K562 (cell line): ENCODE measurements at regions not wholly inside any gene's neighbourhood (a gene's known extent, or its start where the extent isn't known, plus 50 kb on each side); places are given as distances from the start of the nearest gene placed in this dataset.

Experiments used
- ATAC-seq: fragments of 200-7000 bp; cut with Tn5 transposase; 3 replicates; pipeline ENCODE4 v1.9.1; 2020; ENCODE audit warnings: moderate library complexity
- BruUV-seq: library from RNA; stranded (reverse); fragments of 400-500 nt; replicated peaks from 2 replicates; lab custom pipeline; 2021; lab: Mats Ljungman, UMichigan
- CTCF ChIA-PET: fragments of 300-600 bp; formaldehyde crosslinking; extraction: SDS; loops from one replicate; lab custom pipeline; 2021; ENCODE audit warnings: low intra/inter-chr PET ratio; lab: Yijun Ruan, JAX
- POLR2A ChIA-PET: fragments of 300-600, 350-650 bp; sonication (Branson Sonifier 250); formaldehyde crosslinking; extraction: SDS; loops from one replicate; lab custom pipeline; 2021; ENCODE audit warnings: antibody characterized with exemption, inconsistent platforms; lab: Yijun Ruan, JAX
- DNase-seq, 4 experiments: peaks; one replicate each; pipeline versions ENCODE4 v3.0.0 to v3.0.0-alpha.2; 2011 to 2018; ENCODE audit warnings: low spot score in 3 of 4, mixed read lengths in 3 of 4; ENCODE audit errors: extremely low read depth in 1 of 4
- FAIRE-seq: peaks from 2 replicates; lab custom pipeline; 2011; peaks lifted over from hg19 to GRCh38; lab: Jason Lieb, UNC
- H2AFZ ChIP-seq: 2 replicates; pipeline ENCODE4 v1.6.0; 2011; ENCODE audit warnings: low read depth, low read length, control low read depth, inconsistent platforms
- H3K27ac ChIP-seq: fragments of 200-600 bp; 3 replicates; pipeline ENCODE4 v1.8.0; 2011; ENCODE audit warnings: low read depth, mild to moderate bottlenecking, control low read depth, inconsistent platforms, low read length, moderate library complexity, mixed read lengths; ENCODE audit errors: extremely low read depth
- H3K27me3 ChIP-seq, 2 experiments: fragments of 300-600 bp in 1 of 2; 2 replicates in 1 of 2; 3 replicates in 1 of 2; pipeline versions ENCODE4 v1.6.0 to v1.8.0; 2011; ENCODE audit warnings: inconsistent platforms in 2 of 2, low read length in 2 of 2, mild to moderate bottlenecking in 1 of 2, mixed read lengths in 1 of 2, moderate library complexity in 1 of 2; ENCODE audit not compliant: control insufficient read depth in 2 of 2, insufficient read depth in 2 of 2
- H3K36me3 ChIP-seq: fragments of 300-600 bp; 3 replicates; pipeline ENCODE4 v1.8.0; 2011; ENCODE audit warnings: mild to moderate bottlenecking, low read length, inconsistent platforms; ENCODE audit not compliant: control insufficient read depth, insufficient read depth
- H3K4me1 ChIP-seq, 2 experiments: fragments of 200-600 bp in 1 of 2; replicated peaks in 1 of 2; 2 replicates in 1 of 2; 3 replicates in 1 of 2; pipeline versions ENCODE4 v1.5.1 to v1.8.0; 2011; ENCODE audit warnings: inconsistent platforms in 2 of 2, low read length in 2 of 2, mild to moderate bottlenecking in 1 of 2, mixed read lengths in 1 of 2, moderate library complexity in 1 of 2; ENCODE audit not compliant: control insufficient read depth in 2 of 2, insufficient read depth in 2 of 2
- H3K4me2 ChIP-seq: 2 replicates; pipeline ENCODE4 v1.6.1; 2011; ENCODE audit warnings: low read length, control low read depth, inconsistent platforms, mixed read lengths; ENCODE audit not compliant: insufficient read depth
- H3K4me3 ChIP-seq: fragments of 200-600 bp; sonication (generic), shearing (Covaris generic); 2 replicates; pipeline ENCODE4 v1.5.1; 2016; ENCODE audit warnings: control low read depth, inconsistent platforms
- H3K79me2 ChIP-seq: fragments of 200-600 bp; 3 replicates; pipeline ENCODE4 v1.8.0; 2011; ENCODE audit warnings: low read length, inconsistent platforms; ENCODE audit not compliant: control insufficient read depth, insufficient read depth
- H3K9ac ChIP-seq, 2 experiments: 2 replicates each; pipeline versions ENCODE4 v1.6.0 to v1.6.1; 2011; ENCODE audit warnings: low read depth in 2 of 2, low read length in 2 of 2, control low read depth in 1 of 2, inconsistent platforms in 1 of 2, mild to moderate bottlenecking in 1 of 2, mixed read lengths in 1 of 2; ENCODE audit not compliant: insufficient read depth in 1 of 2
- H3K9me1 ChIP-seq: one replicate; pipeline ENCODE4 v1.6.0; 2011; ENCODE audit warnings: inconsistent platforms, mild to moderate bottlenecking, low read length, moderate library complexity; ENCODE audit not compliant: control insufficient read depth, insufficient read depth
- H3K9me3 ChIP-seq: replicated peaks from 2 replicates; pipeline ENCODE4 v1.5.1; 2011; ENCODE audit warnings: low read depth, low read length, inconsistent platforms; ENCODE audit not compliant: control insufficient read depth, insufficient read depth
- H4K20me1 ChIP-seq: replicated peaks from 2 replicates; pipeline ENCODE4 v1.6.1; 2011; ENCODE audit warnings: low read length, inconsistent platforms, mixed read lengths; ENCODE audit not compliant: control insufficient read depth, insufficient read depth
- ARID1B ChIP-seq: fragments of 450-650 bp; IDR thresholded peaks from 2 replicates; pipeline ENCODE4 v1.6.1; 2016; ENCODE audit warnings: antibody characterized with exemption, mild to moderate bottlenecking, inconsistent platforms
- CBFA2T2 ChIP-seq: fragments of 450-650 bp; conservative IDR thresholded peaks from 2 replicates; pipeline ENCODE4 v1.6.1; 2017; ENCODE audit warnings: mild to moderate bottlenecking
- CBFA2T3 ChIP-seq: fragments of 450-650 bp; IDR thresholded peaks from 2 replicates; pipeline ENCODE4 v1.6.1; 2017
- EHMT2 ChIP-seq: fragments of 450-650 bp; IDR thresholded peaks from 2 replicates; pipeline ENCODE4 v1.6.1; 2018; ENCODE audit warnings: antibody characterized with exemption
- EP300 ChIP-seq: IDR thresholded peaks from 2 replicates; pipeline ENCODE4 v1.6.1; 2012; ENCODE audit warnings: low read length, improper control_type of control experiment
- HMGN3 ChIP-seq: IDR thresholded peaks from 2 replicates; pipeline ENCODE4 v1.6.1; 2011; ENCODE audit warnings: borderline replicate concordance, low read depth, mild to moderate bottlenecking, mixed read lengths, low read length; ENCODE audit not compliant: insufficient read length; ENCODE audit errors: extremely low read depth
- MTA2 ChIP-seq: fragments of 450-650 bp; IDR thresholded peaks from 2 replicates; pipeline ENCODE4 v1.6.1; 2016; ENCODE audit warnings: low read depth
- NCOR1 ChIP-seq: fragments of 450-650 bp; IDR thresholded peaks from 2 replicates; pipeline ENCODE4 v1.6.1; 2016; ENCODE audit warnings: mild to moderate bottlenecking, moderate library complexity
- NUFIP1 ChIP-seq: fragments of 450-650 bp; IDR thresholded peaks from 2 replicates; pipeline ENCODE4 v1.6.1; 2018; ENCODE audit not compliant: partially characterized antibody
- PML ChIP-seq: IDR thresholded peaks from 2 replicates; pipeline ENCODE4 v1.6.1; 2012; ENCODE audit warnings: low read length, inconsistent platforms
- SMARCA4 ChIP-seq: fragments of 450-650 bp; IDR thresholded peaks from 2 replicates; pipeline ENCODE4 v1.6.1; 2016
- SMARCB1 ChIP-seq: IDR thresholded peaks from 2 replicates; pipeline ENCODE4 v1.6.1; 2011; ENCODE audit warnings: improper control_type of control experiment, low read depth; ENCODE audit not compliant: insufficient read length
- SRSF7 ChIP-seq: fragments of 200-400 bp; formaldehyde crosslinking; optimal IDR thresholded peaks from 2 replicates; pipeline ENCODE3; 2017; ENCODE audit warnings: mild to moderate bottlenecking, low read depth, low read length
- STAT5A ChIP-seq: IDR thresholded peaks from 2 replicates; pipeline ENCODE4 v1.6.1; 2012; ENCODE audit warnings: low read length, inconsistent platforms, borderline replicate concordance
- TAF1 ChIP-seq: IDR thresholded peaks from 2 replicates; pipeline ENCODE4 v1.6.1; 2011; ENCODE audit warnings: mild to moderate bottlenecking, low read length, moderate library complexity; ENCODE audit not compliant: insufficient read depth, control insufficient read depth, severe bottlenecking; ENCODE audit errors: extremely low read depth
- TAL1 ChIP-seq: fragments of 450-650 bp; IDR thresholded peaks from 2 replicates; pipeline ENCODE4 v1.6.1; 2016; ENCODE audit warnings: mild to moderate bottlenecking
- TCF3 ChIP-seq: sonication (generic); formaldehyde crosslinking; IDR thresholded peaks from 2 replicates; pipeline ENCODE4 v1.4.0; 2020; ENCODE audit warnings: mild to moderate bottlenecking, missing genetic modification reagents
- TEAD4 ChIP-seq, 2 experiments: sonication (generic) in 1 of 2; formaldehyde crosslinking in 1 of 2; IDR thresholded peaks; 2 replicates each; pipeline versions ENCODE4 v1.6.1 to v1.8.0; 2012 to 2022; ENCODE audit warnings: borderline replicate concordance in 1 of 2, inconsistent platforms in 1 of 2, low read length in 1 of 2, mild to moderate bottlenecking in 1 of 2, missing genetic modification reagents in 1 of 2
- ZNF512 ChIP-seq: IDR thresholded peaks from 2 replicates; pipeline ENCODE4 v1.6.1; 2016; ENCODE audit warnings: missing genetic modification characterization, missing compliant biosample characterization
- ZNF766 ChIP-seq: fragments of 200-800 bp; sonication (Bioruptor generic); conservative IDR thresholded peaks from 2 replicates; pipeline ENCODE4 v1.6.1; 2016; ENCODE audit warnings: missing genetic modification characterization, missing compliant biosample characterization
- WGBS: fragments of 100-300 bp; shearing (Covaris generic); methylation state at CpG from one replicate; pipeline ENCODE4 v1.1.6; 2016; ENCODE audit warnings: low coverage, mixed read lengths; ENCODE audit not compliant: insufficient coverage; ENCODE audit errors: missing lambda C conversion rate; 5-methylcytosine and 5-hydroxymethylcytosine counted together
- in situ Hi-C: fragments of 300-500 bp; cut with MboI; formaldehyde crosslinking; loops from 4 replicates; pipeline ENCODE4 v1.15.0; 2018; ENCODE audit warnings: inconsistent platforms, mixed read lengths
- intact Hi-C: fragments of 100-400 bp; cut with micrococcal nuclease; formaldehyde crosslinking; loops from 2 replicates; pipeline ENCODE4 v1.14.2; 2022
- TF ChIP-seq, protein P1 (sequence below): sonication (generic); formaldehyde crosslinking; IDR thresholded peaks from 2 replicates; pipeline ENCODE4 v1.8.1; 2023; ENCODE audit warnings: mild to moderate bottlenecking, missing genetic modification reagents

DNA sequence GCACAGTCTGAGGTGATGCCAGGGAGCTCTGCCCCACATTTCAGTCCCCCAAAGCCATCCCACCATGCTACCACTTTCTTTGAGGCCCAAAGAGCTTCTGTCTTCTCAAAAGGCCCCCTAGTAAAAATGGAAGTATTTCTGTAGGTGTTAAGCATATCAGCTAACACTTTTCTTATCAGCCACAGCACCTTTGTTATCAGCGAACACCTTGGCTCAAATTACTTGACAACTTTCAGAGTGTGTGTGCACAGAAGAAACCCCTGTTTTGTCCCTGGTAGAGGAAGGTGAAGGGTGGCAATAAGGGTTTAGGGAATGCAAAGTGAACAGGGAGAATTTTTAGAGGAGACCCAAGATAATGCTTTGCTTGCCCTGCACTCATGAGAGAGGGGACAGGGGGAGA is 54.8 kb upstream of the GJA8 start:
- Histone ChIP-seq H3K9ac (no peak overlapping the region), H3K27me3 (no peaks in the 10 kb centered on the region), H3K27ac (no peak overlapping the region), H2AFZ (no peak overlapping the region), H3K4me1 (peaks cover 0 to 14% of the 10 kb centered on the region in 2 experiments; a peak in 3 of 5 replicates), H3K4me3 (no peak overlapping the region), H3K79me2 (no peaks in the 10 kb centered on the region), H3K36me3 (no peaks in the 10 kb centered on the region), H3K9me3 (no peaks in the 10 kb centered on the region), H3K9me1 (no peaks in the 10 kb centered on the region), H3K4me2 (no peak overlapping the region), H4K20me1 (no peaks in the 10 kb centered on the region)
- peak; percentile 49 for TF ChIP-seq NCOR1
- TF ChIP-seq ZNF512 (tag), result no peak
- TF ChIP-seq TEAD4 (IDR thresholded peaks at IDR 0.05; ENCODE audit: low read length), result peak; percentile 85
- TF ChIP-seq TEAD4 (CRISPR knock-in tag; IDR thresholded peaks at IDR 0.05; ENCODE audit: borderline replicate concordance), result no peak
- peak; percentile 58 for TF ChIP-seq CBFA2T2
- peak; percentile 74 for TF ChIP-seq TCF3 (CRISPR knock-in tag)
- peak; percentile 36; the same call in 1 of the 2 replicates for TF ChIP-seq SMARCA4
- TF ChIP-seq HMGN3, result no peak
- TF ChIP-seq CBFA2T3, result peak; percentile 81
- no peak for TF ChIP-seq NUFIP1
- TF ChIP-seq STAT5A, result peak; percentile 56; the same call in 1 of the 2 replicates
- TF ChIP-seq SMARCB1, result no peak
- TF ChIP-seq PML, result peak; percentile 48; the same call in 1 of the 2 replicates
- peak; percentile 38; the same call in 1 of the 2 replicates for TF ChIP-seq MTA2
- no peak for TF ChIP-seq SRSF7
- TF ChIP-seq, protein P1, sequence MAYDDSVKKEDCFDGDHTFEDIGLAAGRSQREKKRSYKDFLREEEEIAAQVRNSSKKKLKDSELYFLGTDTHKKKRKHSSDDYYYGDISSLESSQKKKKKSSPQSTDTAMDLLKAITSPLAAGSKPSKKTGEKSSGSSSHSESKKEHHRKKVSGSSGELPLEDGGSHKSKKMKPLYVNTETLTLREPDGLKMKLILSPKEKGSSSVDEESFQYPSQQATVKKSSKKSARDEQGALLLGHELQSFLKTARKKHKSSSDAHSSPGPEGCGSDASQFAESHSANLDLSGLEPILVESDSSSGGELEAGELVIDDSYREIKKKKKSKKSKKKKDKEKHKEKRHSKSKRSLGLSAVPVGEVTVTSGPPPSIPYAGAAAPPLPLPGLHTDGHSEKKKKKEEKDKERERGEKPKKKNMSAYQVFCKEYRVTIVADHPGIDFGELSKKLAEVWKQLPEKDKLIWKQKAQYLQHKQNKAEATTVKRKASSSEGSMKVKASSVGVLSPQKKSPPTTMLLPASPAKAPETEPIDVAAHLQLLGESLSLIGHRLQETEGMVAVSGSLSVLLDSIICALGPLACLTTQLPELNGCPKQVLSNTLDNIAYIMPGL (CRISPR knock-in tag), result no peak
- TF ChIP-seq TAL1, result peak; percentile 80
- 0 out of 2 replicates have a peak, but pooled peaks have one; percentile 40 for TF ChIP-seq ZNF766 (CRISPR knock-in tag)
- peak; percentile 22; the same call in 1 of the 2 replicates for TF ChIP-seq EP300
- TF ChIP-seq TAF1, result no peak
- TF ChIP-seq ARID1B, result peak; percentile 72
- peak; percentile 68 for TF ChIP-seq EHMT2
- in situ Hi-C loops, result no loop called here
- ChIA-PET CTCF (no interaction called here), POLR2A (interaction anchor here (1.5 kb wide), 1 partner anchor 11 kb away, joined by 4 read pairs; no protein-coding TSS in a partner anchor)
- DNase-seq (peak in 3 of 4 experiments; percentile 20 to 44 (median 20)), FAIRE-seq (peak; percentile 37), ATAC-seq (no peak)
- BruUV-seq, result no TSS peak
- 7% methylated on average over 1 of the region's 1 CpG for WGBS
- intact Hi-C loops, result no loop called here
